ENCODE measurements at regions not wholly inside any gene's neighbourhood (a gene's known extent, or its start where the extent isn't known, plus 50 kb on each side); places are given as distances from the start of the nearest gene placed in this dataset.

GRCh38 chr9:120236596-120236995 lies 343.4 kb downstream of the CDK5RAP2 start:
- TF ChIP-seq GRHL2 (CRISPR knock-in tag; IDR thresholded peaks at IDR 0.05; ENCODE audit: insufficient replicate concordance, severe bottlenecking) = no peak
- no peak for TF ChIP-seq CTCF (IDR thresholded peaks at IDR 0.05)
- TF ChIP-seq MYBL2 (CRISPR knock-in tag; IDR thresholded peaks at IDR 0.05) = no peak
- no peak for TF ChIP-seq USF2 (CRISPR knock-in tag; IDR thresholded peaks at IDR 0.05)
- no peak for TF ChIP-seq FOXP1 (CRISPR knock-in tag; IDR thresholded peaks at IDR 0.05; ENCODE audit: borderline replicate concordance)
- TF ChIP-seq ELF4 (CRISPR knock-in tag; IDR thresholded peaks at IDR 0.05; ENCODE audit: low read depth) = no peak
- no peak for TF ChIP-seq CREB1 (CRISPR knock-in tag; IDR thresholded peaks at IDR 0.05)
- TF ChIP-seq NFYB (CRISPR knock-in tag; conservative IDR thresholded peaks at IDR 0.05; ENCODE audit: low read depth) = no peak
- no peak for TF ChIP-seq EMX1 (CRISPR knock-in tag; IDR thresholded peaks at IDR 0.05)
- TF ChIP-seq CREM (CRISPR knock-in tag; IDR thresholded peaks at IDR 0.05) = no peak
